ENCODE measurements at regions not wholly inside any gene's neighbourhood (a gene's known extent, or its start where the extent isn't known, plus 50 kb on each side); places are given as distances from the start of the nearest gene placed in this dataset.

- TF ChIP-seq POLR2A (IDR thresholded peaks at IDR 0.05) (no peak), CTCF (IDR thresholded peaks at IDR 0.05) (no peak)
Observed at GRCh38 chr20:48176139-48176538, 390.9 kb upstream of the SULF2 start.

Measured in right lobe of liver (tissue), 4 donors.